ENCODE measurements at regions not wholly inside any gene's neighbourhood (a gene's known extent, or its start where the extent isn't known, plus 50 kb on each side); places are given as distances from the start of the nearest gene placed in this dataset.

DNA sequence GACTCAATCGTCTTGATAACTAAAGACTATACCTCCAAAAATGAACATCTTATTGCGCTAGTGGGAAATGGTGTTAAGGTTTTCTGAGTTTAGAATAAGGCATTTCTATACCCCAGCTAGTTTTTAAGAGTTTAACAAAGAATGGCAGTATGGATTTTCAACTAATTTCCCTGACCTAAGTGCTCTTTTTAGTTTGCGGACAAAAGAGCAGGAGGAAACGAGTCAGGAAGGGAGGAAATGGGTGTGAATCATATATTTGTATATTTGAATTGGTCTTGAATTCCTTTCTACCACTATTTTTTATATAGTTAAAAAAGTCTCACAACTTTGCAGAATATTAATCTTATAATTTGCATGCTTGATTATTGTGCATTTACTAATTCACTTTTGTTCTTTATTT, 516.3 kb upstream of the ZNF608 start:
- intact Hi-C loops (cut with DNase I), result no loop called here
- no peak for DNase-seq

DNA sequence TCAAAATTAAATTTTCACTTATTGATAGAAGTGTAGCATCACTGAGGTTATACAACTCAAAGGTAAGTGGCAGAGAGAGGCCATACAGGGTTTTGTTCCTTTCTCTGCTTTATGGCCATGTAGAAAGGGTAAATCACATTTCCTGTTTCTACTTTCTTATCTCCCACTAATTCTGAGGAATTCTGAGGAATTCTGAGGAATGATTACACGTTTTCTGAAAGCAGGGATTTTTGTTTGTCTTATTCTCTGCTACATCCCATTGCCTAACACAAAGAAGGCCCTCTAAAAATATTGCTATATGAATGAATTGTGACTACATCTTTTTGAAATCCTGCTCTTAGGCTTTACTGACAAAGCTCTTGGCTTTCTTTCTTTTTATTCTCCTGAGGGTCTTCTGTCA, 516.9 kb upstream of the ZNF608 start:
- DNase-seq, result no peak
- intact Hi-C loops (cut with DNase I), result no loop called here

DNA sequence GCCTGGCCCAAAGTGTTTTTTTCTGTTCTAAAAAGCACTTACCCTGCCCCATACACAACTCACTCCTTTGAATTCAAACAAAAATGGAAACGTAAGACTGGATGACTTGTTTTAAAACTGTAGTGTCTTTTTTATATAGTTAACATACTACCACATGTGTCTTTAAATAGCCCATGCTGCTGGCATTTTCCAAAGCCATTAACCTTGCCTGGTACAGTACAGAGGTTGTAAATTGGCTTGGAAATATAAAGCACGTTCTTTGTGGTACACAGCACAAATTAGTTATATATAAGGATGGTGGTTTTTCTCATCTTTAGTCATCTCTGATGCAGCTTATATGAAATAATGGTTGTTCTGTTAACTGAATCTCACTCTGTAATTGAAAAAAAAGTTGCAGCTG, 519.7 kb upstream of the ZNF608 start:
- intact Hi-C loops (cut with DNase I), result no loop called here
- no peak for DNase-seq

DNA sequence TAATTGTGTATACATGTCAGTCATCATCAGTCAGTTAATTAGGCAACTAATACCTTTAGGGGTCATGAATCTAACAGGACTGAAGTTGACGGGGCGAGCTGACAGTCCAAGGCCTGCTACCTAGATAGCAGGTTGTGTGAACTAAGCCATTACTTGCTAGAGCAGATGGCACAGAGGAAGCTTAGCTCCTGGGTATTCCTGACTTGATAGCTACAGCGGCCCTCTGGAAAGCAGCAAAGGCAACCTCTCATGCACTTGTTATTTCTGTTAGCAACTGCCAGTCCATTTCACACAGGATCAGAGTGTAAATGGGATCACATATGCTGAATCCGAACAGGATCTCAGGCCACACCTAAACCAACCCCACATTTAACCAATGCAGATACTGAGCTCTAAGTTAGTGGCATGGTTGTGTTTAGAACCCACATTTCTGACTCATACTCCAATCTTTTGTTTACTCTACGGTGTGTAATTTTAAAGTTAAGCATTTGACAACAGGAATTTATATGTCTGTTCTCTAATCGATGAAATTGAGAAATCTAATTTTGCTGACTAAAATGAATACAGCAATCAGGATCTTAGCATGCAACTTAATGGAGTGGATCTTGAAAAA, 521.3 kb upstream of the ZNF608 start:
- no peak for DNase-seq
- intact Hi-C loops (cut with DNase I), result no loop called here

DNA sequence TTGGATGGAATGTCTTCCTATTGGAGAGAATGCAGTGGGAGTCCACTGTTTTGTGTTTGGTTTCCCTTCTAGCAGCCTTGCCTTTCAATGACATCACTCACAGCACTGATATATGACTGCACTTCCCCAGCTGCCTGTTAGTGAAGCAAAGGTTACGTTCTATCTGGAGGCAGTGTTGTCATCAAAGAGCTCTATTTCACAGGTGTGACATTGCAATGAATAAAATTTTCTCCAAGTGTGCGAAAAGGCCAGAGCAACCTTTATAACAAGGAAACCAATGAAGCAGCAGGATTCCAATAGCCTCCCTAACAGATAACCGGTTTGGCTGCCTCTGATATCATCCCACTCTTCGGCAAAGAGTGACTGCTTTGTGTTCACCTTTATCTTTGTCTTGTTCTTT, 523.5 kb upstream of the ZNF608 start:
- intact Hi-C loops (cut with DNase I), result no loop called here
- DNase-seq, result no peak

DNA sequence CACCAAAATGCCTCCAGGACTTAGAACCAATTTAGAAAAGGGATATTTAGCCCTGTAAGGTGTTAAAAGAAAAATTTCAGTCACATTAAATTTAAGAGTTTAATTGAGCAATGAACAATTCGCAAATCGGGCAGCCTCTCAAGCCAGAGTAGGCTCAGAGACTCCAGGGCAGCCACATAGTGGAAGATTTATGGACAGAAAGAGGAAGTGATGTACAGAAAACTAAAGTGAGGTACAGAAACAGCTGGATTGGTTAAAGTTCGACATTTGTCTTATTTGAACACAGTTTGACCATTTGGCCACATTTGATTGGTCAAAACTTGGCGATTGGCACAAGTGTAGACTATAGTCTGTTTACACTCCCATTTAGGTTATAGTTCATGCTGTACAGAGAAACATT, 525.9 kb upstream of the ZNF608 start:
- intact Hi-C loops (cut with DNase I), result no loop called here
- DNase-seq, result no peak

DNA sequence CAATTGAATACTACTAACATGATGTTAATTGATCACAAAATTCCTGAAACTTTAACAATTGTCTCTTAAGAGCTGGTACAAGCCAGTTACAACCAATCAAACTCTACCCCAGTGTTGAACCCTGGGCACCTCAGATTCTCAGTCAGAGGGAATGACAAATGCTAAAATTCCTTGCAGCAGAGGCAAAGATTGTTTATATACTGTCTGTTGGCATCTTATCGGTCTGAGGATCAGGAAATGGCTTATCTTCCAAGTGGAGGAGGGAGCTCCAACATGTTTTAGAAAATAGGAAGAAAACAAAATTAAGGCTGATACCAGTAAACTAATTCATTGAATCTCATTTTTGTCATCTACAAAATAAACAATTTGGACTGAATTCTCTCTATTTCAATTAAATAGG, 527.8 kb upstream of the ZNF608 start:
- no peak for DNase-seq
- intact Hi-C loops (cut with DNase I), result no loop called here

DNA sequence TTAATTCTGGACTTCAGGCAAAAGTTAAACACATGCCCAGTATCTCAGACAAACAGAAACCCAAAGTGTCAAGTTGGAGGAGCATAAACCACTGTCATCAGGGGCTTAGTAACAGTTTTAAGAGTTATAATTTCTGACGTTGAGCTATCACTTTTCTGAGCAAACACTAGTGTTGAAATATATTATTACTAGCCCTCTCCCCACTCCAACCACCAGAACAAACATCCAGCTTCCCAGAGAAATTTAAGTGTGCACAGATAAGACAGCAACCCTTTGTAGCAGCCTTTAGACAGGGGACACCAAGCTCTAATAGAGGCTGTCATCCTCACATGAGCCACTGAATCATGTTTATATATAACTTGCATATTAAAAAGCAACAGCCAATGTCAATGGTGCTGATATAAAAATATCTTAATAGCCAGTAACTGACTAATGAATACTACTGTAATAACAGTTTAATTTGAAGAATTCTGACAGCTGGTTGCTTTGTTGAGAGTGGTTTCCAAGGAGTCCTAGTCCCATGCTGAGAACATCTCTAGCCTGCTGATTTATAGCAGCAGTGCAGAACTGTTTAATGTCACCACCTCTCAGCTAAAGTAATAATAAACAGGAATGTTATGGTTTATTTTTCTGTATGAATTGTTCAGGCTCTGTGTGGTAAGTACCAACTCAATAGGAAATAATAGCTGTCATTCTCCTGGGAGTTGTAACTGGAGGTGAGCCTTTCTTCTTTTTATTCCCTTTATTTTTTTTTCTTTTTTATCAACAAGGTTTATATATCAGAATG, 528.7 kb upstream of the ZNF608 start:
- intact Hi-C loops (cut with DNase I), result no loop called here
- no peak for DNase-seq

DNA sequence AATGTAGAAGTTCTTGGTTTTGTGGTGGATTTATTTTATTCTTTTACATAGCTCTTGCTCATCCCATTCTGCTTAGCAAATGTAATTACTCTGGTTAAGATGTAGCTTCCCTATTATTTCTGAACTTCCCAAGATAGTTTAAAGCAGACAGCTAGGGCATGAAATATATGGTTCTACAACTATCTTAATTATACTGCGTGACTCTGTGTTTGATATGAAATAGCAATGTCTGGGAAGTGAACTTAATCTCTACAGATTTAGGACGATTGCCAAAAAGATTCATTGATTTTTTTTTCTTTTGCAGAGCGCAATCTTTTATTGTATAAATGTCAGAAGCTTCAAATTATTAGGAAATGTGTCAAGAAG, 529.3 kb upstream of the ZNF608 start:
- intact Hi-C loops (cut with DNase I), result no loop called here
- no peak for DNase-seq

DNA sequence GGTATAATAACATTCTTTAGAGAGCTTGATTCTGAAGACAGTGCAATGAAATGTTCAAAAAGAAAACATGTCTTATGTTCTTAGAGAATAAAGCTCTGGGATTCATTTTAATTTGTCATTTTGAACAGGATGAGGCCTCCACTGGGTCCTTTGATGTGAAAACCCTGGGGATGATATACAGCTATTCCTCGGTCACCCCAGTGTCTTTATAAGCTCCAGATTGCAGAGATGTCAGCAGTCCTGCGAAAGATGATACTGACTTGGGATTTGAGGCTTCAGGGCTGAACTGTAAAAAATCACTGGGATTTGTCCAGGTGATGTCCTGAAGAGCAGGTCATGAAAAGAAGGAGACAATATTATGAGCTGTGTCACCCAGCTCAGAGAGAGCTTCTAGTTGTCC, 529.7 kb upstream of the ZNF608 start:
- no peak for DNase-seq
- intact Hi-C loops (cut with DNase I), result no loop called here

DNA sequence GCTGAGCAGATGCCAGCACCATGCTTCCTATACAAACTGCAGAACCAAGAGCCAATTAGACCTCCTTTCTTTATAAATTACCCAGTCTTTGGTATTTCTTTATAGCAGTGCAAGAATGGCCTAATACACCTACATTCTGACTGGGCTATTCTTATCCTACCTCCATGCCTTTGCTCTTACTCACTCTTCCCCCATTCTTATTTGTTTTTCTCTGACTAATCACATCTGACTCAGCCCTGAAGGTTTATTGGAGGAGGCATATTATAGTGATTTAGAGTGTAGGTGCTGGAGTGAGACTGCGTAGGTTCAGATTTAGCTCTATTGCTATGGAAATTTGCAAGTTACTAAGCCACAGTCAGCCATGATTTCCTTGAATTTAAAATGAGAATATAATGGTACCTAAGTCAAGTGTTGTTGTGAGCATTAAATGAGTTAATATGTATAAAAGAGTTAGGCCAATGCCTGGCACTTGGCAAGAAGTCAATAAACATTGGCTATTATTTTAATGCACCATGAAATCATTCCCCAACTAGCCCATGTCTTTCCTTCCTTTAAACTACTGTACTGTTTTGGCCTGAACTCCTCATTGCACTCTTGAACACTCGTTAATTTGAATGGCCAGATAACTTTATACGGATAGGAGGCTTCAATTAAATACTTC, 531.2 kb upstream of the ZNF608 start:
- intact Hi-C loops (cut with DNase I), result no loop called here
- DNase-seq, result peak in 7 of 42 donors; percentile 7 to 59 (median 32)

DNA sequence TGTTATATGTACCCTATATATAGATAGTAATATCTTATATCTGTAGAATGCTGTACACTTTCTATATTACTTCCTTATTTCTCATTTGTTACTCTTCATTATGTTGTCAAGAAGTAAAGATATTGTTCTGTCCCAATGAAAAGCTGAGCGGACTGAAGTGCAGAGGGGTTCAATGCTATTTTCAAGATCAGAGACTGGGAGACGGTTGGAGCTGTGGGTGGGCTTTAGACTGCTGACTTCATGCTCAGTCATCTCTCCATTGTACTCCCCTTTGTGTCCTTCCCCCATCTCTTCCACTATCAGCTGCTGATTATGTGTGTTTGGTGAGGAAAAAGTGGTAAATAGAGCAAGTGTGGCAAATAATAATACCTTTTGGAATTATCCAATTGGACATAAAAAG, 532.3 kb upstream of the ZNF608 start:
- intact Hi-C loops (cut with DNase I), result no loop called here
- DNase-seq, result no peak

DNA sequence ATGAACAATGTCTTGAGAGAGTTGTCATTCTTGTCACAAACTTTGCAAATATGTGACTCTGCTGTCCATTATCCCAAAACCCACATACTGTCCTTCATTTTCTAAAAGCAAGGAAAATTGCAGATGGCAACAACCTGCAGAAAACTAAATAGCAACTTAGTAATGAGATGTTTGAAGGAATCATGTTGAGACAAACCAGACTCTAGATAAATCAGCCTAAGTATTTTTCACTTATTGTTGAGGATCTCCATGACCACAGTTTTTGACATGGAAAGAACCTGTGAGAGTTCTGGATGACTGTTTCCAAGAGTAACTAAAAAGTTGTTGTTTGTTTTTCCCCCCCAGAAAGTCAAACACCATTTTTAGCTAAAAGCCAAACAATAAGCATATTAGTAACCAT, 535.2 kb upstream of the ZNF608 start:
- DNase-seq, result no peak
- intact Hi-C loops (cut with DNase I), result no loop called here

DNA sequence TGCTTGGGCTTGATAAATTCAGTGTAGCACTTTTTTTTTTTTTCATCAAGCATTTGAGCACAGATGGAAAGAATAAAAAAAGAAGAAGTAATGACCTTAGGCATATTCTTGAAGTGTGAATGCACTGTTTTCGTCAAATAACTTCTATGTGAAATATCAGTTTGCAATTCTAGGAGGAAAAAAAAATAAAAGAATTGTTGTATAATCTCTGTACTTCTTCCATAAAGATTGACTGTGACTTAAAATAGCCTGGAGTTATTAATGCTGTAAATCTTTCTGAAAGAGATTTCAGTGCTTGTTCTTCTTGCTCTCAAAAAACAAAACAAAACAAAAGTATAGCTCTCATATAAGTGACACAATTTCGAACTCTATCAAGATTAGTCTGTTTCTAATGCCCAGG, 536.9 kb upstream of the ZNF608 start:
- intact Hi-C loops (cut with DNase I), result no loop called here
- DNase-seq, result no peak

DNA sequence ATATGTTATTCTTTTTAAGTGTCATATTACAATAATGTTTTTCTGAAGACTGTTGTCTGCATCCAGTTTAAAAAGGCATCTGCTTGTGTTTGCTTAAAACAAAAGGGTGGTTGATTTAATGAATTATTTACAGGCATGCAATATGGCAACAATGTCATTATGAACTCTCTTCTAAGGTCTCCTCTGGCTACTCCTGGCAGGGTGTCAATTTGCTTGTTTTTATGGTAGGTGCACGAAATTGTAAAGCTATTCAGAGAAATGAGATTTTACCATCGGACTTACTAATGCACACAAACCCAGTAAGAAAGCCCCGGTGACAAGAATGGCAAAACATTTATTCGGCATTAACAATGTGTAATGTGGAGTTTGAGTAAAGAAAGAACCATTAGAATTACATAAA, 539.8 kb upstream of the ZNF608 start:
- no peak for DNase-seq
- intact Hi-C loops (cut with DNase I), result no loop called here

DNA sequence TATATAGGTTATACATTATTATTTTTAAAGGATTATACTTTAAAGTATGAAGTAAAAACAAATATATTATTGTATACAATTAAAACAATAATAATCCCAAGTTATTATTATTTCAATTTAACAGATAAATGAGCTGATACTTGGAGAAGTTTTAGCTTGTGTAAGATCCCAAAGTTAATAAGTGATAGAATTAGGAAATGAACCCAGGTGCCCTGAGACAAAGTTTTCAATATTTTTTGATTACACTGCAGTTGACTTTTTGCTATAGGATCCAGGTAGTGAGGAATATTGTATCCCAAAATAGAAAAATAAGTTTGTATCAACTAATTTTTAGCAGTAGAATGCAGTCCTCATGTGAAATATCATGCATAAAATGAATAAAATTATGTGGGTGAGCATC, 543.2 kb upstream of the ZNF608 start:
- intact Hi-C loops (cut with DNase I), result no loop called here
- DNase-seq, result no peak

DNA sequence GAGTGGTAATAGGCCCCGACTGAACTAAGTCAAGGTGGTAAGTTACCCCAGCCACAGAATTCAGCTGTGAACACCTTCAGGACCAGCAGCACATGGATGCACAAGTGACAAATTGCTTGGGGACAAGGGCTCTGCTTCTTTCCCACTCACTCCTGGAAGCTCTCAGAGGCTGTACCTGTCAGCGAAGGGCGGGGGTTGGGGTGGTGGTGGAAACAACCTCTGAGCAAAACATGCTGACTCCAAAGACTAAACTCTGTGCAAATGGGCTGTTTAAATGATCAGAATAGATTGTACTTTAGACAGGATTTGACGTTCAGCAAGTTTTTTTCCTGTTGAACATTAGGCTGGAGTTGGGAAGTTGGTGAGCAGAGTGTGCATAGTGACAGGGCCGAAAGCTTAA, 544.5 kb upstream of the ZNF608 start:
- intact Hi-C loops (cut with DNase I), result no loop called here
- no peak for DNase-seq

DNA sequence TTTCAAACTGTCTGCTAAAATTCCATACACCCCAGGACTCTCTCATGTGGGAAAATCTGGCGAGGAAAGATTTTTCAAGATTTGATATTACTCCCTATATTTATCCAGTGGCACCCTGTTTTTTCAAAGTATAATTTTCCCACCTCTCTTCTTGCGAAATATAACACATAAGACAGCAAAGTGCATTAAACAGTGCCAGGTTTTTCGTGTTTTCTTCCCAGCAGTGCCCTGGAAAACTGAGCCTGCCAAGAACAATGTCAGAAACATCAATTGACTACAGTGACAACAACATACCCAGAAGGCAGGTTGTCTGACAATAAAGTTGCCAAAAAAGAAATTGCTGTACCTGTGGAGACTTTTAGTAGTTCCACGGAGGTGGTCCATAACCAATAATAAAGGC, 545.0 kb upstream of the ZNF608 start:
- no peak for DNase-seq
- intact Hi-C loops (cut with DNase I), result no loop called here

DNA sequence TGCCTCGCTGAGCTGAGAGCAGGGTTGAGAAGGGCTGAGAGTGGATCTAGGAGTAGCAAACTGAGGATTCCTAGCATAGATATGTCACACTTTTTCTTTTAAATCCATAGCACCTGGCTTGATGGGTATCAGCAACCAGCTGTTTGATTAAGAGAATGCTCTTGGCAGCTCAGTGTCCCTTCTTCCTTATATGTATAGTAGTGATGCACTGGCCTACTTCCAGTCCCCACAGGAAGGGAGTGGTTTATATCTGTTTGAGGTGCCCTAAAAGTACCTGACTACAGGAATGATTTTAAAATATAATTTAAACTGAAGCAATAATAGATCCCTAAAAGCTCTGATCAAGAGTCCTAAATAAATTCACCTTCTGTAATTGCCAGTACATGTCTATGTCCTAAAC, 546.8 kb upstream of the ZNF608 start:
- intact Hi-C loops (cut with DNase I), result no loop called here
- no peak for DNase-seq

DNA sequence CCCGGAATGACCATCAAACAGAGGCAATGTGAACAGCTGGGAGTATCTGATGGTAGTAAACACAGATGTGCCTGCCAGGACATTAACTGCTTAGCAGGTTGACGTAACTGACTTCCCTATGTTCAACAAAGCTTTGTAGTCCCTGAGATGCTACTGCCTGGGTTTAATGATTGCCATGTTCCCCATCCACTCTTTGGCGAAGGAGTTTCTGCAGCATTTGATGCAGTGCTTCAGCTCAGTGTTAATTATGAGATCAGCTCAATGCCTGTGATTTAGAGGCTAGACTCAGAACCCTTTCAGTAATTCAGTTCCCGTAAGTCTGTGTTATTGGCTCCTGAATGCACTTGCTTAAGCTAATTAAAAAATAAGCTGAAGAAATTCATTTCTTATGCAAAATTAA, 547.3 kb upstream of the ZNF608 start:
- DNase-seq, result no peak
- intact Hi-C loops (cut with DNase I), result no loop called here

DNA sequence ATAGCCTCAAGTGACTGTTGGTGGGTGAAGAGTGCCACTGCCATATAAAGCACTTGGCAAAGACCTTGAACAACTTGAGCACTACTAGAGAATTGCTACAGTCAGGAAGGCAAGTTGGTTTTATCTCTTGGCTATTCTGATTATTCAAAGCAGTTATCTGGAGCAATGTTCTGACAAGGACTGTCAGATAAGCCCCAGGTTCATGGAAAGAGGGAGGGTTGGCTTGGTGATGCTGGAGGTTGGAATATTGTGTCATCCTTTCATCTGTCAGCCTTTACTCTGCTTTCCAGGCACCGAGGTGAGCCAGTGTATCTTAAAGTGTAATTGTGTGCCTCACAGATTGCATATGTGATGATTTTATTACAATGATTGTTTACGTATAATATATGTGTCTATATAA, 548.4 kb upstream of the ZNF608 start:
- no peak for DNase-seq
- intact Hi-C loops (cut with DNase I), result no loop called here

All from head of caudate nucleus (tissue), 42 donors.